OCI-LY1 (cell line): ENCODE measurements at regions not wholly inside any gene's neighbourhood (a gene's known extent, or its start where the extent isn't known, plus 50 kb on each side); places are given as distances from the start of the nearest gene placed in this dataset.

Experiments
- CTCF ChIP-seq: fragments of 200-600 bp; sonication (generic), shearing (Covaris generic); IDR thresholded peaks from 2 replicates; pipeline ENCODE4 v1.5.1; 2017; ENCODE audit warnings: mild to moderate bottlenecking, antibody characterized with exemption, low read length, moderate library complexity, mixed read lengths
- EZH2 ChIP-seq: fragments of 200-600 bp; sonication (generic), shearing (Covaris generic); IDR thresholded peaks from 2 replicates; pipeline ENCODE4 v1.8.0; 2017; ENCODE audit warnings: borderline replicate concordance, mixed run types, mild to moderate bottlenecking, antibody characterized with exemption, low read length, moderate library complexity, mixed read lengths

- no peak for TF ChIP-seq CTCF
- no peak for TF ChIP-seq EZH2
Observed at GRCh38 chr15:93846148-93846547, 385.2 kb upstream of the MCTP2 start.
